Stimulated activated CD4-positive, alpha-beta T cell treated with anti-CD3 and anti-CD28 coated beads, Interleukin-12 subunit alpha, Interleukin-12 subunit beta, amount 100 ng/mL, for 48 hours (primary cell): ENCODE measurements at regions not wholly inside any gene's neighbourhood (a gene's known extent, or its start where the extent isn't known, plus 50 kb on each side); places are given as distances from the start of the nearest gene placed in this dataset.

Experiments used
- DNase-seq, 3 donors: peaks; one replicate each; pipeline ENCODE4 v3.0.0-alpha.2; 2020; ENCODE audit warnings: low read depth in 2 of 3, low spot score in 1 of 3

DNA sequence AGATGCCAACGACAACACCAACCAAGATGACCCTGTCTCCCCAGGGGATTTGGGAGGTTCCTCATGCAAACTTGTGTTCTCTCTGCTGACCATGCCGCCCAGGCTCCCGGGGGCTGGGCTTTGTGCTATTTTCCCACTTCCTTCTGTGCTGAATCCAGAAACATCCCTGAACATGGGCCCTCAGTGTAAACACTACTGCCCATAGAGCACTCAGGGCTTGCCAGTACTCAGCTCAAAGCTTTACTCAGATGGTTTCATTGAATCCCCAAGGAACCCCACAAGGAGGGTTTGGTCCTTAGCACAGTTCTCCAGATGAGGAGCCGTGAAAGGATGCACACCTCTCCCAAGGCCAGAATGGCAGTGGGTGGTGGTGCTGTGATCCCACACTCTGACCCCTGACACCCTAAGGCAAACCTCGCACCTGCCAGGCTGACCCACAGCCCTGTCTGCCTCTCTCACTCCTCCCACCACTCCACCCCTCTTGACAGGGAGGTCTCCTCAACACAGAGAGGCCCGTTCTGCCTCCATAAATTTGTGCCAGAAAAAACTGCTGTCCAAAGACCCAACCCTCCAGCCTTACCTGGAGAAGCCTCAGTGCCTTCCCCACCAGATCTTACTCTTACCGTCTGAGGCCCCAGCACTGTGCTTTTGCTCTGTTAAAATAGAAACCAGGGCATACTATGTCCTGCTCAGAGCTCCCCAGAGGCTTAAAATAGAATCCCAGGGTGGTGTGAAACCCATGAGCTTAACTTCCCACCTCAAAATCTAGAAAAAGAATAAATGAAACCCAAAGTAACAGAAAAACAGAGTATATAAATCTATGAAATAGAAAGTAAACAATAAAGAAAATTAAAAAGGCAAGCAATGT lies 283.0 kb upstream of the CDH4 start:
- no peak for DNase-seq

DNA sequence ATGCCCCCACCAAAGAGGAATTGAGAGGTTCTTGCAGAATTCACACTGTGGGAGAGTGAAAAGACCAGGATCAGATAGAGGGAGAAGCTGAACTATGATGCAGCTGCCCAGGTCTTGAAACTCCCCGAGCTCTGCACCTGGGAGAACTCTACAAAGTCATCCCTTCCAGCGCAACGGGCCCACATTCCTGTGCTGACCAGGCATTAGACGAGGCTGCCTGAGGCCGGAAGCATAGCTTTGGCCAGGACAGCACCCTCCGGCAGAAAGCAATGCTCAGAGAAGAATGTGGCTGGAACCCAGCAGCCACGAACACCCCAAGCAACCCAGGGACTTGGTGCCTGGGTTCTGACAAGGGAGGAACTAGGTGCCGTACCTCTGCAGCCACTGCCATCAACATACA lies 281.5 kb upstream of the CDH4 start:
- DNase-seq = no peak

DNA sequence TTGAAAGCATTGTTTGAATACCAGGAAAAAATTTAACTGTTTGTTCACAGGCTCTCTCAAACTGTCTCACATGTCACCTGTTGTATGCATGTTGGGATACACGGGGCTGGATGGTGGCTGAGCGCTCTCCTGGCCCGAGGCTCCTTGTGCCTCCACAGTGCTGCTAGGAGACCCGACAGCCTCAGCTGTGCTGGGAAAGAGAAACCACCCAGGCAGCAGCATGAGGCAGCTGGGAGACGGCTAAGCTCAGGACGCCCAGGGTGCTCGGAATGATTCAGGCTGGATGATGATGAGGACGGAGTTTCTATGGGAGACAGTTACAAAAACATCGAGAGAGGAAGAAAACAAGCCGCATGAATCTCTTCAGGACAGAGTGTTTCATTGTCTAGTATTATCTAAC lies 278.0 kb upstream of the CDH4 start:
- no peak for DNase-seq

DNA sequence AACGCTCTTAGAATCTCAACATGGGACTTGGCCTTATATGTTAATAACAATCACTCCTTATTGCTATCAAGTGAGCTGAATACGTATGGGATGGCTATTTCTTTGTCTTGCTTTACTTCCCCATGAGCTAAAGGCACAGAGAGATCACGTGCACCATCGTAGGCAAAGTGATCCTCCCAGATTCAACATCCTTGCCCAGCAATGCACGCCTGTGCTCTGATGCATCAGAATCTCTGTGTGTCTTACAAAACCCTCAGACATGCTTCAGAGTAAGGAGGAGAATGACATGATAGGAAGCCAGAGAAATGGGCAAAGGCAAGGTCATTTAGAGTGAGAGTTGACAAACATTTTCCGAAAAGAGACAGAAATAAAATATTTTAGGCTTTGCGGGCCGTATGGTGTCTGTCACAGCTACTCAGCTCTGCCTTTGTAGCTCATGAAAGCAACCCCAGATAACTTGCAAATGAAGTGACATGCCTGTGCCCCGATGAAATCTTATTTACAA lies 277.6 kb upstream of the CDH4 start:
- no peak for DNase-seq

DNA sequence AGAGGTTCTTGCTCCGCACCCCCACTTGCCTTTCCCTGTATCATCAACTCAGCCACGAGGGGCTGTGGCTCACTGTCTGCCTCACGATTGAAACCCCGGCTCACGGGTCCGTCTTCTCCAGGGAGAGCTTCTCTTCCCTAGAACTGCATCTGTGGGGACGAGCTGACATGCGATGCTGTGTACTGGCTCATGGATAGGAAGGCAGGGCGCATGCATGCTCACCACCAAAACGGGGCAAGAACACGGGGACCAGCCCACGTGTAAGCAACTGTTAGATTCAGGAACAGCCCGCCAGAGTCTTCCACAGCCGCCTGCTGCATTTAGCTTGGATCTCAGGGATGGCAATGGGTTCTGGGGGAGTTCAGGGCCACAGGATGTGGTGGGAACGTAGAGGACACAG lies 275.9 kb upstream of the CDH4 start:
- DNase-seq = no peak

DNA sequence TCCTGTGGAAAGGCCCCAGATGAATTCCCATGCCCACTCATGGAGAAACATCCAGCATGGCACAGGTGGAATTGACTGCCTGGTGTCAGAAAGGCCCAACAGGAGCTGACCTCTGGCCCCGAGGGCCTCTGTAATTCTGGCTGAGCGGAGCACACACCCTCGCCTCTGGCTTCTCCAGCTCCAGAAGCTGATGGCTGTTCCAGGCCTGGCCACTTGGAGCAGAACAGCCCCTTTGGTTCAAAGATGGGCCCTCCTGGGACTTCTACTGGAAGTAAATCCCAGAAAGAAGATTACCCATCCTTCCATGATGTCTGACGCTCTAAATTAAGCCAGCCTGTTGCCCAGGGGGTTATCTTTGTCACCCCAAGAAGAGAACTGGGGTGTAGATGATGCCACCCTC lies 275.1 kb upstream of the CDH4 start:
- DNase-seq = no peak

DNA sequence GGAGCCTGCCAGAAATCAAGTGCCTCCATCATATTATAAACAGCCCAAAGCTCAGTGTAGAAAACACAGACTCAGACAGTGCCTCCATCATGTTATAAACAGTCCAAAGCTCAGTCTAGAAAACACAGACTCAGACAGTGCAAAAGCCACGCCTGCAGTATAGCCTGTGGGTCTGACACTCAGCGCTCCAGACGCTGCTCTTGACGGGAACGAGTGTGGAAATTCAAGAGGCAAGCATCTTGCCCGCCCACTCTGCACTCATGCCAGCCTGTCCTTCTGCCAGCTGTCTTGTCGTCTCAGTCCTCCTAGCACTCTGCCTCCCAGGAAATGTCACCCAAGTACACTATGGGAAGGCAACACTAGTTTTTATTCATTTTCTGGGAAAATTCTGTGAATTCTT lies 274.2 kb upstream of the CDH4 start:
- no peak for DNase-seq

DNA sequence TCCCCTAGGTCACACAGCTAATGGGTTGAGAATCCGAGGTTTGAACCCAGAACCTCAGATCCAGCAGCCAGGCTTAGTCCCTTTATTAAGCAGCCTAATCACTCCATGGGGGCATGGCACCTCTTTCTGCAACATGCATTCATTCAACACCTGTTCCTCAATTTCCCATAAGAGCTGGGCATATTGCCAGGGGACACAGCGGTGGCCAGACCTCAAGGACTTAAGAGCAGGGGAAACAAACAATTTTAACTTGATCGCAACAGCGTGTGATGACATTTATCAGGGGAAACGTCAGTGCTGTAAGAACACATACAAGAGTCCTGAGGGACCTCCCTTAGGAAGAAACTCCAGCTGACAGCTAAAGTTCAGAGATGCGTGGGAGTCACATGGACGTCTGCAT lies 267.4 kb upstream of the CDH4 start:
- no peak for DNase-seq

DNA sequence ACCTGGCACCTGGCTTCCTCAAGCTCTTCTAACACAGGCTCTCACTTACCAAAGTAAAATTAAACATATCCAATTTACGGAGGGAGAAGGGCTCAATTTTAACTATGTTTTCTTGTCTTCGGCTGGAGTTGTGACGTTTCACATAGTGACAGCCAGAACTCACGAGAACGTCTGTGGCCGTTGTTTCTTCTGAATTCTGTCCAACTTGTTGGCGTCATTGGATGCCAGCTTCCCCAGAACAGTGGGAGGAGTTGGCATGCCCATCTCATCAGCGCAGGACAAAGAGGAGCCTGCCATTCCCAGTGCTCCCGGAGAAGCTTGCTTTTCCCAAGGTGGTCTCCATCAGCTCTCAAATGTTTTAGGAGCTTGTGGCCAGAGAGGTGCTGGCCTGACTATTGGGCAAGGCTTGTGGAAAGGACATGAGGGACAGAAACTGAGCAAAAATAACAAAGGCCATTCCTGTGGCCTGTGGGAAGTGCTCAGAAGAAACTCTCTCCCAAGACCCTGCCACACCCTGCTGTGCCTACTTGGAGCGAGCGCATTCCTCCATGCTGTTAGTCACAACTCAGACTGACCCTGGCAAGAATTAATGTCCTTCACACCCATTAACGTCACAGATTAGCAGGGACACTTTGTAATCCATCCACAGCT lies 265.4 kb upstream of the CDH4 start:
- no peak for DNase-seq

DNA sequence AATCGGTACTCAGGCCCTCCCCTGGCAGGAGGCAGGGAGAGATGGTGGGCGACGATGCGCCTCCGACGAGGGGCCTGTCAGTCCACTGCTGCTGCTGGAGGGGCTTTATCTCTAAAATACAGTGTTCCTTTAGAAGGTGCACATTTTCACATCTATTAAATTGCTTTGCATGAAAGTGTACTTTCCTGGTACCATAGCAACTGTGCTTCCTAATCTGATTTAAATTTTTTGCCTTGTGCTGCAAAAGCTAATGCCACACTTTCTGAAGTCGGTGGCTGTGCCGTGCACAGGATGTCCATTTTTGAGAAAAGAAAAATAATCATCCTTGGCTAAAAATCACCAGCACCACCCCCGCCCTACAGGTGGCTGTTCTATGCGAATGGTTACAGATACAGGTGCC lies 262.0 kb upstream of the CDH4 start:
- no peak for DNase-seq

DNA sequence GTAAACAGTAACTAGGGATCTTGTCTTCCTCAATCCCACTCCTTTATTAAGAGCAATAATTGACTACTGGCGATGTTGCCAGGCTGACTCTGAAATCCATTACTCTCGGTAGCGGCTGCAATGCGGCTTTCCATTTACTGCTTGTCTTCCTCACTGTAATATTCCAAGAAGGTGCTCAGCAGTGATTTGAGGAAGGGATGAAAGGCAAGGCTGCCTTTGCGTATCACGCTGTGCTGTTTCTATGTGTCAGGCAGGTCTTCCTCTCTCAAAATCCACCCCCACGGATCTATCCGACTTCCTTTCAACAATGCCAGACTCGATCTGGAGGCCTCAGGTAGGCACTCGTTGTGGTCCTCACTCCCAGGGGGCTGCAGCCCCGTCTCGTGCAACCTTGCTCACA lies 261.4 kb upstream of the CDH4 start:
- DNase-seq = no peak

DNA sequence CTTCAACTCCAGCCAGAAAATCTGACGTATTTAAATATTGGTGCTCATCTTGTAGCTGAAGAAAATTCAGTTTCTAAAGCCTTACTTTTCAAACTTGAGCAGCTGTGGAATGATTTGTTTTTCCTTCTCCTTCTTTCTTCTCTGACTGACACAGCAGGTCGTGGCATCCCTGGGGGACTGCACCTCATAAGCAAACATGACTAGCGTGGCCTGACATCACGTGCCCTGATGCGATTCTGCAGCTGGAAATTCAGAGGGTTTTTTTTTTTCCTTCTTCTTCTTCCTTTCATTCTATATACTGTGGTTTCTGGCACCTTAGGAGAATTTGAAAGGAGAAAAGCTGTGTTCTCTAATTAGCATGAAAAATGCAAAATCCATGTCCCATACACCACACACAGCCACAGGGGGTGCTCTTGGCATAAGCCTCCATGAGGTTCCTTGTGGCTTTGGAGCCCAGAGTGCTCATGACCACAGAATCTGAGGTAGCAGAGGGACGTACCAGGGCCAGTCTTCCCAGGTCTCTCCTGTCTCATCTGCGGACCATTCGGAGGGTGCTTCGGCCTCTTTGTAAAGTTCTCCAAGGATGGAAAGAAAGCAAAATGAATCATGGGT lies 258.5 kb upstream of the CDH4 start:
- no peak for DNase-seq

DNA sequence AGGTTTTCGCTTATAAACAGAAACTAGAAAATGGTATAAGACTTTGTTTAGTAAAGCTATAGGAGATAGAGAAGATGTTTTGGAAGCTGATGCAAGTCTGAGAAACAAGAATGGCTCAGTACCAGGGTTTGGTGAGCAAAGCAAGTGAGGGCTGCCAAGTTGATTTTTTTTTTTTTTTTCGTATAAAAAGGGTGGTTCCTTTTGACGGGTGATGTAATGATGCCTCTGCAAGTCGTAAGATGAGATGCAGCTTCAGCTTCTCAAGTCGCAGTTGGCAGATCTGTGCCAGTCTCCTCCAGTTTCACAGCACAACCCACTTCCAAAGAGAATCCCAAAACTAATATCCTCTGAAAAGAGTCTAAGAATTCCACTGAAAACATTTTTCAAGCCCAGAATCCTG lies 252.8 kb upstream of the CDH4 start:
- DNase-seq = no peak

DNA sequence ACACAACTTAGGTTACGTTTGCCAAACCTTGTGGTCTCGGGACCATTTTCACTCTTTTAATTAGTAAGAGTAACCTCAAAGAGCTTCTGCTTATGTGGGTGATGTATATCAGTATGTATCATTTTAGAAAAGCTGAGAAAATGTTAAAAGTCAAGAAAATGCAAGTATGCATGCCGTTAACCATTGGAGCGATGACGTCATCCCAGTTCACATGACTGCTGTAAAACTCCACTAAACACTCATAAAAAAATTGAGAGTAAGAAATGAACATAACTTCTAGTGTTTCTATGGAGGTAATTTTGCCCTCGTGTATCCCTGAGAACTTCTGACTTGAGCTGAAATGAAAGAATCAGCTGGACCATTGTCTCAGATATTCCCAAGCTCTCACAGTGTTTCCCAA lies 250.0 kb upstream of the CDH4 start:
- DNase-seq = no peak

DNA sequence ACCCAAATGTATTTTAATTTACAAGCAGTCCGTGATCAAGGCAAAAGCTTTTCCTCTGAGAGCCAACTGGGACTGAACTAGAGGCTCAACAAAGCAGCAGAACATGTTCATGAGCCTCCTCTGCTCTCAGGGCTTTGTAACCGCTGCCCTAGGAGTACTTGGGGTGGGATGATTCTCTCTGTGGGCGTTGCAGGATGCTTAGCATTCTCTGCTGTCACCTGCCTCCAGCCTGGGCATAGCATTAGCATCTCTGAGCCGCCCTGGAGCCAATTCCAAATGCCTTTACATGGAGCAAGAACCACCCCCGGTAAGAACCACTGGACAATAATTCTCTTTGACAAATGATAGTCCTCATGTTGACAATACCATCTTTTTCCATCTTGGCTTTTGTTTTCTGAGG lies 237.6 kb upstream of the CDH4 start:
- DNase-seq = no peak

DNA sequence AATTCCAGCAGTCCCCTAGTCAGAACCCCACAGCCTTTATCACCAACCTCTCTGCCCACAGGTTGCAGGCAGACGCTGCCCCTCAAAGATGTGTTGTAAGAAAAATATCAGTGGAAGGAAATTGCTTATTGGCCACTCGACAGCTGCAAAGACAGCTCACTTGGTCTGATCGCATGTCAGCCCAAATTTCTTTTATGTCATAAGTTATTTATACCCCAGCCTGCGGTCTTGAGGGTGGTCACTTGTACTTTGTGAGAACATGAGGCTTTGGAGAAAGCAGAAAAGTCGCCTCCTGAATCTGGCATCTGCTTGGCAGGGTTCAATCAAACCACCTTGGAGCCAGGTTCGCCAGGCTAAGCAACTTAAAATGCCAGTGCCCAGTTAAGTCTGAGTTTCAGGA lies 236.5 kb upstream of the CDH4 start:
- no peak for DNase-seq

DNA sequence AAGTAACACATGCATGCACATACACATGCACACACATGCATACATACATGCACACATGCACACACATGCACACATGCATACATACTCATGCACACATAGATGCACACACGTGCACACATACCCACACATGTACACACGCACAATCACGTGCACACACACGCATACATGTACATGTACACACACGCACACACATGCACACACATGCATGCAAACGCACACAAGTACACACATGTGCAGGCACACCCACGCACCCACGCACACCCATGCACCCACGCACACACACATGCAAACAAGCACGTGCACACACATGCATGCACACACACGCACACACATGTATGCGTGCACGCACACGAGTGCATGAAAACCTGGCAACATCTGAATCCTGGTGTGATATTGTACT lies 232.7 kb upstream of the CDH4 start:
- no peak for DNase-seq

DNA sequence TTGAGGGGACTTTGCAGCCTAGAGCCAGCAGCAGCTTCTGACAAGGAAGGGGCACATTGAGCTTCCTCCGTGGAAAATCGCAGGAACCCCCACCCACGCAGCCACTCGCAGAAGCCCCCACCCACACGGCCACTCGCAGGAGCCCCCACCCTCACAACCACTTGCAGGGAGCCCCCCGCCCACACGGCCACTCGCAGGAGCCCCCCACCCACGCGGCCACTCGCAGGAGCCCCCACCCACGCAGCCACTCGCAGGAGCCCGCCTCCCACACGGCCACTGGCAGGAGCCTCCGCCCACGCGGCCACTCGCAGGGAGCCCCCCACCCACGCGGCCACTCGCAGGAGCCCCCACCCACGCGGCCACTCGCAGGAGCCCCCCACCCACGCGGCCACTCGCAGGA lies 228.4 kb upstream of the CDH4 start:
- no peak for DNase-seq

DNA sequence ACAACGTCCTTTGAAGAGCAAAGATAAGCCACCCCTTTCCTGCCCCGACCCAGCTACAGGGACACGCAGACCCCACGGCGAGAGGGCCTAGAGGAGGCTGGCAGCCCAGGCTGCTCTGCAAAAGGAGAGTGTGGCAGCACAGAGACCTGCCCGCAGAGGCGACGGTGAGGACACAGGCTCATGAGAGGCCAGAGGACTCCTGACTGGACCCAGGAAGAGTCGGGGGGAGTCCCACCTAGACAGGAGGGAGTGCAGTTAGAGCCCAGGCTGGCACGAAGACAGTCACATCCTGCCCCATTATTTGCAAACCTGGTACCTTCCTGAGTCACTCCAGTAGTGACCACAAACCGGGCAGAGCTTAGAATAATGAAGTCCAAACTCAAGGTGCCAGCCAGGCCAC lies 227.7 kb upstream of the CDH4 start:
- no peak for DNase-seq

DNA sequence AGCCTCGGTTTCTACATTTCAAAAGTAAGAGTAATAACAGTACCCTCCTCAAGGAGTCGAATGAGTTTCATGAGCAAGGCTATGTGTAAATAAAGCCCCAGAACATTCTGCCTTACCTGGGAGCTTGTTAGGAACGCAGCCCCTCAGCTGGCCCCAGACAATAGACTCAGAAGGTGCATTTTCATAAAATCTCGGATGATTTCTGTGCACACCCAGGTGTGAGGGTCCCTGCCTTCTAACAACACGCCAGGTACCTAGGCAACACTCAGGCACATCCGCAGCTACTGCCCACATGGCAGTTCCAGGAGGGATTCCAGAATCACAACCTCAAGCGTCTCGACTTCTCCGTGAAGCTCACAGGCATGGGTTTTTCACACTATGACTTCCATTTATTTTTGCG lies 226.5 kb upstream of the CDH4 start:
- no peak for DNase-seq

DNA sequence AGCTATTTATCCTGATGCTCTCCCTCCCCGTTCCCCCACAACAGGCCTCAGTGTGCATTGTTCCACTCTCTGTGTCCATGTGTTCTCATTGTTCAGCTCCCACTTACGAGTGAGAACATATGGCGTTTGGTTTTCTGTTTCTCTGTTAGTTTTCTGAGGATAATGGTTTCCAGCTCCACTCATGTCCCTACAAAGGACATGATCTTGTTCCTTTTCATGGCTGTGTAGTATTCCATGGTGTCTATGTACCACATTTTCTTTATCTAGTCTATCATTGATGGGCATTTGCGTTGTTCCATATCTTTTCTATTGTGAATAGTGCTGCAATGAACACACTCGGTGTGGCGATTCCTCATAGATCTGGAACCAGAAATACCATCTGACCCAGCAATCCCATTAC lies 225.9 kb upstream of the CDH4 start:
- no peak for DNase-seq

DNA sequence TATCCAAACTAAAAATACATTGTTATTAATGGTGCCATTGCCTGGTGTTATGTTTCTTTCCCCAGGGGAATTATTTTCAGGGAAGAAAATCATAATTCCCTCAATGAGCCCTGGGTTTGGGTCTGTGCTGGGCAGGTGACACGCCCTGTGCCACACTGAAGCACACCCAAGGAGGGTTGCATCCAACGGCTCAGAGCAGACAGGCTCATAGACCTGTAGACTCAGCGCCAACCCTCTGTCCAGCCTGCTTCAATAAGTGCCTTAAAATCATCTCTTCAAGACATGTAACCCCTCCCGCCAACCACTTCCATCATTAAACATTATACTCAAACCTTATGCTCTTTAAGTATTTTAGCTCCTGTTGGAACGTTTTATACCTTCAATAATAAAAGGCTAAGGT lies 225.3 kb upstream of the CDH4 start:
- no peak for DNase-seq
